ENCODE measurements at regions not wholly inside any gene's neighbourhood (a gene's known extent, or its start where the extent isn't known, plus 50 kb on each side); places are given as distances from the start of the nearest gene placed in this dataset.

DNA sequence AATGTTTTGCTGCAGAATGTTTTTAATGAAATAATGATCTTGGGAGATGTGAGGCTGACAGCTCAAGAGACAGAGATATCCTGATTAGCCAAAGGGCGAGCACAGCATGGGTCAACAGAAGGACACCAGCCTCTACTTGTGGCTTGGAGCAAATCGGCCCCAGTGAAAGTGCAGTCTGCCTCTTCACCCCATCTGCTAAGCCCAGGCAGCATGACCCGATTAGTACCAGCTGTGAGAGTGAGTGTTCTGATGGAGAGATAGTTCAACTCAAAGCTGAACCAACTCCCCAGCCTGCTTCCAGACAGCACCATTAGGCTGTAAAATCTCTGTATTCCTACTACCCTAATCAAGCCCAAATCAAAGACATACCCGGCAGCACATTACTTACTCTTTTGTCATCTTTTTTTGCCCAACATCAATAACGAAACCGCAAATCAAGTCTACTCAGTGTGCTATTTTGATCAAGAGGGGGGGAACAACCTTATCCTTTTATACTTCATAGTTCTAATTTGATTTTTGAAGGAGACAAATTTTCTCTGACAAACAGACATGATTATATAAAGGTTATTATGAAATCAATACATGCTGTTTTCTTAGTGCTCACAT, 514.1 kb upstream of the NRSN1 start:
- no peaks in the 10 kb centered on the region for H3K9me3 ChIP-seq
- DNase-seq = no peak
- no peaks in the 10 kb centered on the region for H3K4me1 ChIP-seq
- H3K27ac ChIP-seq = no peak overlapping the region
- in situ Hi-C loops (cut with MboI; ENCODE audit: low pct_ligation_motif_present in 1 of 4, low pct_unique_long_range_greater_than_20kb in 1 of 4, low sequenced_read_pairs in 3 of 4) = no loop called here
- H3K36me3 ChIP-seq = no peaks in the 10 kb centered on the region
- WGBS, 2 donors (ENCODE audit: low coverage in 1 of 2) = 68 to 82% methylated on average over 5 to 6 of the region's 6 CpGs
- no peak for TF ChIP-seq EP300 (IDR thresholded peaks at IDR 0.05; ENCODE audit: low read depth)
- no peak for TF ChIP-seq CTCF (IDR thresholded peaks at IDR 0.05)
- no peak for TF ChIP-seq POLR2AphosphoS5 (IDR thresholded peaks at IDR 0.05)
- no peak for TF ChIP-seq POLR2A (IDR thresholded peaks at IDR 0.05)
- no peak overlapping the region for H3K4me3 ChIP-seq
- intact Hi-C loops (cut with DNase I; ENCODE audit: low total_unique reads) = no loop called here
- H3K27me3 ChIP-seq = no peaks in the 10 kb centered on the region

DNA sequence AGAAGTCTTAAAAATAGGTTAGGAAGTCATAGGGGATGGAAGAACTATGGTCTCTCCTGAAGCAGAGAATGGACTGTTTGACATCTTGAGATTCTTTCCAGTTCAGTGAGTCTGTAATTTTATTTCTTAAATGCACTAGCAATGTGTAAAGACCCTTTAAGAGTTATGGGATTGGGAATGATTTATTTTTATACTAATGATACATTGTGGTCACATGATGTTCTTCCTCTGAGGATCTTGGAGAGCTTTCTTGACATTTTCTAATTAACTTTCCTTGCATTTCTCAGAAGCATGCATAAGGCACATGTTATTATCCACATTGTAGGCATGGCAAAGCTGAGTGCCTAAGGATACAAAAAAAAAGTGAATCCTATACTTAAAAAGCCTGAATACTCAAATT, 507.6 kb upstream of the NRSN1 start:
- H3K9me3 ChIP-seq = no peaks in the 10 kb centered on the region
- in situ Hi-C loops (cut with MboI; ENCODE audit: low pct_ligation_motif_present in 1 of 4, low pct_unique_long_range_greater_than_20kb in 1 of 4, low sequenced_read_pairs in 3 of 4) = no loop called here
- intact Hi-C loops (cut with DNase I; ENCODE audit: low total_unique reads) = no loop called here
- TF ChIP-seq EP300 (IDR thresholded peaks at IDR 0.05; ENCODE audit: low read depth) (no peak), POLR2AphosphoS5 (IDR thresholded peaks at IDR 0.05) (no peak), POLR2A (IDR thresholded peaks at IDR 0.05) (no peak), CTCF (IDR thresholded peaks at IDR 0.05) (no peak)
- DNase-seq = no peak
- no peak overlapping the region for H3K4me3 ChIP-seq
- H3K4me1 ChIP-seq = no peaks in the 10 kb centered on the region
- no peaks in the 10 kb centered on the region for H3K36me3 ChIP-seq
- H3K27ac ChIP-seq = no peak overlapping the region
- no peaks in the 10 kb centered on the region for H3K27me3 ChIP-seq

DNA sequence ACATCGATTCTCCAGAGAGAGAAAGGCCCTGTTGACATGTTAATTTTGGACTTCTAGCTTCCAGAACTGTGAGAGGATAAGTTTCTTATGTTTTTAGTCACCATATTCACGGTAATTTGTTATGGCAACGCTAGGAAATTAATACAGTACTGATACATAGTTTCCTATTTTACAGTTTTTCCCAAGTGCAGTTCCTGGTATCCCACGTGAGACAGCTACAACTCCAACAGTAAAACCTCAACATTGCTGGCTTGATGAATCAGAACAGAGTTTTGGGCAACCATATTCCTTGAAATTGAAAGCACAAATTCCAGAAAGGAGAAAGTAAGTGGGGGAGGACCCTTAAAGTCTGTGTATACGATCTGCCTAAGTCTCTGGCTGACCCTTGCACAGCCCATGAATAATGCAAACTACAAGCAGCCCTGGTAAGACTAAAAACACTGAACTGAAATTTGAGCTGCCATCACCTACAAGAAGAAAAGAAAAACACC, 505.1 kb upstream of the NRSN1 start:
- 55 to 59% methylated on average over 4 to 5 of the region's 5 CpGs for WGBS, 2 donors (ENCODE audit: low coverage in 1 of 2)
- DNase-seq = no peak
- H3K4me1 ChIP-seq = no peaks in the 10 kb centered on the region
- H3K9me3 ChIP-seq = no peaks in the 10 kb centered on the region
- TF ChIP-seq POLR2AphosphoS5 (IDR thresholded peaks at IDR 0.05) (no peak), POLR2A (IDR thresholded peaks at IDR 0.05) (no peak), CTCF (IDR thresholded peaks at IDR 0.05) (no peak), EP300 (IDR thresholded peaks at IDR 0.05; ENCODE audit: low read depth) (no peak)
- in situ Hi-C loops (cut with MboI; ENCODE audit: low pct_ligation_motif_present in 1 of 4, low pct_unique_long_range_greater_than_20kb in 1 of 4, low sequenced_read_pairs in 3 of 4) (no loop called here), intact Hi-C loops (cut with DNase I; ENCODE audit: low total_unique reads) (no loop called here)
- H3K4me3 ChIP-seq = no peak overlapping the region
- H3K36me3 ChIP-seq = no peaks in the 10 kb centered on the region
- H3K27ac ChIP-seq = no peak overlapping the region
- no peaks in the 10 kb centered on the region for H3K27me3 ChIP-seq

DNA sequence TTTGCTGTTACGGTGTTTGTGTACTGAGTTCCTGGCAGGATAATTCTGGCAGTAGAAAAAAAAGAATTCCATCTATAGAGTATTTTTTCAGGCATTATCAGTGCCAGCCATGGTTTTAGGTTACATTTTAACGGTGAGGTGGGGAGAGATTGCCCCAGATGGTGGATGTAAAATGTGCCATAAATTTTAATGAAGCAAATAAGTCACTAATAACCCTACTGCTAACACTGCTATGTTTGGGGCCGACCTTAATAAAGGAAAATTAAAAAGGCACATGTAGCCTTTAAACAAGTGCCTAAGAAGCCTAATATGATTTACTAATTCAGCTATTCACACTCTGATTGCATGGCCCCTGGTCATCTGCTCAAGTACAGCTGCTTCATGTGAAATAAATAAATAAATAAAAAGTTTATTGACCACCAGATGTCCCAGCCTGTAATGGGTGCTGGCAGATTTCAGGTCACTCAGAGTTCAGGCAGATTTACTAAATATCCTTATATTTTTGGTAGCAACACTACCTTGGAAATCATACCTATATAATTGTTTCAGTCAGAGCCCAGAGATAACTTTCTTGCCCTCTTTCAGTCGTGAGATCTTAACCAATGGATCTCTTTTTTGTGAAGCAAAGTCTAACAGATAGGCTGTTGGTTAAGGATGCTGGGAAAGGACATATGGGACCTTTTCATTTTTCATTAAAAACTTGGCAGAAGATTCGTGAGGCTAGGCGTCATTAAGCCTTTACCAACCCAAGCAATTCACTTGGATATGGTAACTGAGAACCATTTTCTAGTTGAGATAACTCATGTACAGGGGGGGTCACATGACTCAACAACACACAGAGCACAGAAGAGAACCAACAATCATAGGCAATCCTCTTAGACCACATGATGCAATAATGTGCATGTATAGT, 495.0 kb upstream of the NRSN1 start:
- Histone ChIP-seq H3K4me3 (no peak overlapping the region), H3K27me3 (no peaks in the 10 kb centered on the region), H3K4me1 (peaks cover 0 to 5% (median 0%) of the 10 kb centered on the region in 4 donors), H3K27ac (no peak overlapping the region), H3K36me3 (no peaks in the 10 kb centered on the region), H3K9me3 (no peaks in the 10 kb centered on the region)
- 50 to 71% methylated on average over 5 to 6 of the region's 6 CpGs for WGBS, 2 donors (ENCODE audit: low coverage in 1 of 2)
- DNase-seq = no peak
- intact Hi-C loops (cut with DNase I; ENCODE audit: low total_unique reads) (no loop called here), in situ Hi-C loops (cut with MboI; ENCODE audit: low pct_ligation_motif_present in 1 of 4, low pct_unique_long_range_greater_than_20kb in 1 of 4, low sequenced_read_pairs in 3 of 4) (no loop called here)
- TF ChIP-seq POLR2A (IDR thresholded peaks at IDR 0.05) (no peak), CTCF (IDR thresholded peaks at IDR 0.05) (no peak), POLR2AphosphoS5 (IDR thresholded peaks at IDR 0.05) (no peak), EP300 (IDR thresholded peaks at IDR 0.05; ENCODE audit: low read depth) (no peak)

Measured in transverse colon (tissue), 4 donors.